ENCODE measurements at regions not wholly inside any gene's neighbourhood (a gene's known extent, or its start where the extent isn't known, plus 50 kb on each side); places are given as distances from the start of the nearest gene placed in this dataset.

- no peak for DNase-seq (ENCODE audit: low read depth in 2 of 2, low spot score in 1 of 2)
These were observed 730.4 kb downstream of the C6orf118 start for GRCh38 chr6:164579035-164579434.

GRCh38 chr6:164578616-164579015 is 730.8 kb downstream of the C6orf118 start:
- no peak for DNase-seq (ENCODE audit: low read depth in 2 of 2, low spot score in 1 of 2)

GRCh38 chr6:164570801-164571200 is 738.6 kb downstream of the C6orf118 start:
- DNase-seq (ENCODE audit: low read depth in 2 of 2, low spot score in 1 of 2): no peak

- no peak for DNase-seq (ENCODE audit: low read depth in 2 of 2, low spot score in 1 of 2)
These were observed 739.9 kb downstream of the C6orf118 start for GRCh38 chr6:164569509-164569908.

- DNase-seq (ENCODE audit: low read depth in 2 of 2, low spot score in 1 of 2): no peak
These were observed 745.5 kb downstream of the C6orf118 start for GRCh38 chr6:164563924-164564323.

- DNase-seq (ENCODE audit: low read depth in 2 of 2, low spot score in 1 of 2): no peak
These were observed 747.7 kb downstream of the C6orf118 start for GRCh38 chr6:164561656-164562055.

GRCh38 chr6:164554700-164555476 is 754.5 kb downstream of the C6orf118 start:
- DNase-seq (ENCODE audit: low read depth in 2 of 2, low spot score in 1 of 2): no peak

- DNase-seq (ENCODE audit: low read depth in 2 of 2, low spot score in 1 of 2): no peak
These were observed 755.2 kb downstream of the C6orf118 start for GRCh38 chr6:164554226-164554625.

- DNase-seq (ENCODE audit: low read depth in 2 of 2, low spot score in 1 of 2): no peak
These were observed 757.7 kb downstream of the C6orf118 start for GRCh38 chr6:164551706-164552105.

GRCh38 chr6:164547076-164547475 is 762.3 kb downstream of the C6orf118 start:
- no peak for DNase-seq (ENCODE audit: low read depth in 2 of 2, low spot score in 1 of 2)

- no peak for DNase-seq (ENCODE audit: low read depth in 2 of 2, low spot score in 1 of 2)
These were observed 763.1 kb downstream of the C6orf118 start for GRCh38 chr6:164546263-164546662.

- DNase-seq (ENCODE audit: low read depth in 2 of 2, low spot score in 1 of 2): no peak
These were observed 775.2 kb downstream of the C6orf118 start for GRCh38 chr6:164534070-164534766.

GRCh38 chr6:164533045-164533362 is 776.4 kb downstream of the C6orf118 start:
- DNase-seq (ENCODE audit: low read depth in 2 of 2, low spot score in 1 of 2): no peak

GRCh38 chr6:164532198-164533044 is 777.0 kb downstream of the C6orf118 start:
- DNase-seq (ENCODE audit: low read depth in 2 of 2, low spot score in 1 of 2): no peak

GRCh38 chr6:164531736-164532135 is 777.7 kb downstream of the C6orf118 start:
- DNase-seq (ENCODE audit: low read depth in 2 of 2, low spot score in 1 of 2): no peak

GRCh38 chr6:164528539-164528938 is 780.9 kb downstream of the C6orf118 start:
- DNase-seq (ENCODE audit: low read depth in 2 of 2, low spot score in 1 of 2): no peak

- no peak for DNase-seq (ENCODE audit: low read depth in 2 of 2, low spot score in 1 of 2)
These were observed 786.2 kb downstream of the C6orf118 start for GRCh38 chr6:164523087-164523654.

GRCh38 chr6:164520916-164521315 is 788.5 kb downstream of the C6orf118 start:
- no peak for DNase-seq (ENCODE audit: low read depth in 2 of 2, low spot score in 1 of 2)

GRCh38 chr6:164507206-164507940 is 802.0 kb downstream of the C6orf118 start:
- DNase-seq (ENCODE audit: low read depth in 2 of 2, low spot score in 1 of 2): no peak

GRCh38 chr6:164505425-164505824 is 804.0 kb downstream of the C6orf118 start:
- no peak for DNase-seq (ENCODE audit: low read depth in 2 of 2, low spot score in 1 of 2)

GRCh38 chr6:164502833-164503232 is 806.6 kb downstream of the C6orf118 start:
- DNase-seq (ENCODE audit: low read depth in 2 of 2, low spot score in 1 of 2): no peak

Measured in stimulated activated CD8-positive, alpha-beta memory T cell treated with anti-CD3 and anti-CD28 coated beads, Interleukin-4, amount 100 ng/mL, for 1 hour (primary cell).